Tibial nerve (tissue), 4 donors: ENCODE measurements at regions not wholly inside any gene's neighbourhood (a gene's known extent, or its start where the extent isn't known, plus 50 kb on each side); places are given as distances from the start of the nearest gene placed in this dataset.

Experiments used
- CTCF ChIP-seq, 5 experiments: fragments of 200-600 bp in 3 of 5; fragments of 450-650 bp in 2 of 5; sonication (generic) in 3 of 5; IDR thresholded peaks; one replicate each; pipeline ENCODE4 v1.5.1; 2016 to 2019; ENCODE audit warnings: antibody characterized with exemption in 5 of 5, mild to moderate bottlenecking in 3 of 5, moderate library complexity in 2 of 5
- EP300 ChIP-seq, 2 donors: sonication (generic); formaldehyde crosslinking; IDR thresholded peaks; one replicate each; pipeline ENCODE4 v1.6.1; 2017; ENCODE audit warnings: antibody characterized with exemption in 2 of 2, mild to moderate bottlenecking in 1 of 2
- POLR2A ChIP-seq, 2 donors: fragments of 450-650 bp; IDR thresholded peaks; one replicate each; pipeline ENCODE4 v1.6.1; 2017; ENCODE audit warnings: antibody characterized with exemption in 2 of 2, mild to moderate bottlenecking in 2 of 2, moderate library complexity in 2 of 2

- TF ChIP-seq CTCF (IDR thresholded peaks at IDR 0.05) (no peak), EP300 (IDR thresholded peaks at IDR 0.05) (no peak), POLR2A (IDR thresholded peaks at IDR 0.05) (no peak)
These were observed 117.0 kb upstream of the MBL2 start for GRCh38 chr10:52889611-52890010.
